Bronchial epithelial cell (primary cell): ENCODE measurements at regions not wholly inside any gene's neighbourhood (a gene's known extent, or its start where the extent isn't known, plus 50 kb on each side); places are given as distances from the start of the nearest gene placed in this dataset.

Experiments used
- DNase-seq: peaks from one replicate; pipeline ENCODE4 v3.0.0-alpha.2; 2010; ENCODE audit warnings: low read depth
- FAIRE-seq: peaks from 2 replicates; lab custom pipeline; 2011; peaks lifted over from hg19 to GRCh38; lab: Jason Lieb, UNC
- H3K27me3 ChIP-seq: 2 replicates; pipeline ENCODE4 v1.5.1; 2011; ENCODE audit warnings: low read length; ENCODE audit not compliant: control insufficient read depth, insufficient read depth
- H3K36me3 ChIP-seq: 2 replicates; pipeline ENCODE4 v1.5.1; 2011; ENCODE audit warnings: low read length; ENCODE audit not compliant: control insufficient read depth, insufficient read depth
- H3K4me3 ChIP-seq: 2 replicates; pipeline ENCODE4 v1.5.1; 2011; ENCODE audit warnings: mild to moderate bottlenecking, low read depth, low read length, control low read depth
- TF ChIP-seq, protein P1 (sequence below): IDR thresholded peaks from 2 replicates; pipeline ENCODE4 v1.5.1; 2011; ENCODE audit warnings: mild to moderate bottlenecking, moderate library complexity, low read length, control low read depth, inconsistent platforms; ENCODE audit not compliant: insufficient read depth, severe bottlenecking

DNA sequence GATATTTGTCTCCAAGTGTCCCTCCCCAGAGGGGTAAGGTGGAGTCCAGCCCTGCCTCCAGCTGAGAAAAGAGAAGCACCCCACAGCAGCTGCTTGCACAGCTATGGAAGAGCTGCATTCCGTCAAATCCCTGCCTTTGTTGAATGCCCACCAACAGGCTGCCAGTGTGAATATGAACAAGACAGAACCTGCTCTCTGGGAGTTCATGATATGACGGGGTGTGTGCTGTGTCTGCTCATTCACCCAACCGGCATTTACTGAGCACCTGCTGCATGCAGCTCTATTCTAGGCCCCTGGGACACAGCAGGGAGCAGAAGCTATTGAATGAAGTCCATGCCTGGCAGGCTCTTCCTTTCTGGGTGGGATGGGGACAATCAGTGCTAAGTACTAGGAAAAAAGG lies 238.8 kb downstream of the GADD45G start:
- FAIRE-seq (no peak), DNase-seq (peak; percentile 33)
- Histone ChIP-seq H3K36me3 (no peaks in the 10 kb centered on the region), H3K27me3 (no peaks in the 10 kb centered on the region), H3K4me3 (no peak overlapping the region)
- TF ChIP-seq, protein P1, sequence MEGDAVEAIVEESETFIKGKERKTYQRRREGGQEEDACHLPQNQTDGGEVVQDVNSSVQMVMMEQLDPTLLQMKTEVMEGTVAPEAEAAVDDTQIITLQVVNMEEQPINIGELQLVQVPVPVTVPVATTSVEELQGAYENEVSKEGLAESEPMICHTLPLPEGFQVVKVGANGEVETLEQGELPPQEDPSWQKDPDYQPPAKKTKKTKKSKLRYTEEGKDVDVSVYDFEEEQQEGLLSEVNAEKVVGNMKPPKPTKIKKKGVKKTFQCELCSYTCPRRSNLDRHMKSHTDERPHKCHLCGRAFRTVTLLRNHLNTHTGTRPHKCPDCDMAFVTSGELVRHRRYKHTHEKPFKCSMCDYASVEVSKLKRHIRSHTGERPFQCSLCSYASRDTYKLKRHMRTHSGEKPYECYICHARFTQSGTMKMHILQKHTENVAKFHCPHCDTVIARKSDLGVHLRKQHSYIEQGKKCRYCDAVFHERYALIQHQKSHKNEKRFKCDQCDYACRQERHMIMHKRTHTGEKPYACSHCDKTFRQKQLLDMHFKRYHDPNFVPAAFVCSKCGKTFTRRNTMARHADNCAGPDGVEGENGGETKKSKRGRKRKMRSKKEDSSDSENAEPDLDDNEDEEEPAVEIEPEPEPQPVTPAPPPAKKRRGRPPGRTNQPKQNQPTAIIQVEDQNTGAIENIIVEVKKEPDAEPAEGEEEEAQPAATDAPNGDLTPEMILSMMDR: no peak

DNA sequence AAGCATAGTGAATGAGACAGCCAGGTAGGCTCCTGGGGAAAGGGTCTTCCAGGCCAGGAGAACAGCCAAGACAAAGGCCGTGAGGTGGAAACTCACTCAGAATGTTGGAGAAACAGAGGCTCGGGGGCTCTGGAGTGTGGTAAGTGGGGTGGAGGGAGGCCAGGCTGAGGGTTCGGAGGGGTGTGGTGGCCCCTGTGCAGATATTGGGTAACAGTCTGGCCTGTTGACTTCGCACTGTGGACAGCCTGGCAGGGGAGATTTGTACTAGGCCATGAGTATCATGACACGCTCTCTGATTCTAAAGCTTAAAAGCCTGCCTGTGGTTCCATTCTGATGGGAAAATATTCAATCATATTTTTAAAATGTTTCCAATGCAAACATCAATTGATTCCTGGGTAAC lies 239.3 kb downstream of the GADD45G start:
- FAIRE-seq (no peak), DNase-seq (no peak)
- Histone ChIP-seq H3K4me3 (no peak overlapping the region), H3K27me3 (no peaks in the 10 kb centered on the region), H3K36me3 (no peaks in the 10 kb centered on the region)
- TF ChIP-seq, protein P1: no peak

DNA sequence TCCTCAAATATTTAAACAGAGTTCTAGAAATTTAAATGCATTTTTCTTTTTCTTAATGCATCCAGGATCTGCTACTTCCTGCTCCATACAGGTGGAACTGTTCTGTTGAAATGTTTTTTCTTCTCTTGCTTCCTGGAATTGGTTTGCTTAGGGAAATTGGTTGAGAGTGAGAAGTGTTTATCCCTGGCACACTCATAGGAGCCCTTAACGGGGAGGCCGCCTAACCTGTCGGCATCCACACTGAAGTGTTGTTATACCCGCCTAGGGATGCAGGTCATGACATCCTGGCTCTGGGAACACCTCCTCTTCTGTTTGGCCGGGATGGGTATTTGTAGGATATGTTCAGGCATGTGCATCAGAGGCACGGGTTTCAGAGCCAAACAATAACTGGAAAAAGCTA lies 239.7 kb downstream of the GADD45G start:
- Histone ChIP-seq H3K27me3 (no peaks in the 10 kb centered on the region), H3K36me3 (no peaks in the 10 kb centered on the region), H3K4me3 (no peak overlapping the region)
- no peak for FAIRE-seq
- TF ChIP-seq, protein P1: no peak
- DNase-seq: peak; percentile 12

DNA sequence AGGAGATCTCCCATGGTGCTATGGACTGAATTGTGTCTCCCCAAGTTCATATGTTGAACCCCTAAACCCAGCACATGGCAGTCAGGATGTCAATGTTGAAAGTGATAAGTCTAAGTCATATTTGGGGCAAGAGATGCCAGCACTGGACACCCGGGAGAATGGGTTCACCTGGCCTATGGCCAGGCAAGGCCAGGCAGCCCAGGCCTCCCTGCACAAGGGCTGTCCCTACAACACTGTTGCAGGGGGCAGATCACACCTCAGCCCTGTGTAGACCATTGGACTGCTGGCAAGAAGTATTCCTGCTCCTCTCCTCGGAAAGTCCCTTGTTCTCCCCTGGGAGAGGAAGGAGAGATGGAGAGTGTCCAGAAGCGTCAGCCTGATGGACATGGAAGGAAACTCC lies 240.5 kb downstream of the GADD45G start:
- no peak overlapping the region for H3K4me3 ChIP-seq
- DNase-seq (no peak), FAIRE-seq (no peak)
- H3K27me3 ChIP-seq: no peaks in the 10 kb centered on the region
- no peaks in the 10 kb centered on the region for H3K36me3 ChIP-seq
- TF ChIP-seq, protein P1: no peak

DNA sequence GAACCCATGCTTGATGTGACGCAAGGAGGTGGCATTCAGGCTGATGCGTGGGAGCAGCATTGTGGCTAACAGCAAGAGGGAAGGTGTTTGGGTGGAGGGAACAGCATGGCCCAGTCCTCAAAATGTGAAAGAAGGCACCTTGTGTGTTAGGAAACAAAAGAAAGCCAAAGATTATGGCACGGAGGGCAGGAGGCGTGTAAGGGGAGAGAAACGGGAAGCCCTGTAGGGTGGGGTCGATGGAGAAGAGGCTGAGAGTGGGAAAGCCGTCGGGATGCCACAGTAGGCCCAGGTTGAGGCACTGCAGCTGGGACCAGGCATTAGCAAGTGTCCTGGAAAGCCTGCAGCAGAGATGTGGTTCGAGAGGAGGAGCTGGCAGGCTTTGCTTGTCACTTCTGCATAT lies 241.1 kb downstream of the GADD45G start:
- Histone ChIP-seq H3K36me3 (no peaks in the 10 kb centered on the region), H3K4me3 (no peak overlapping the region), H3K27me3 (no peaks in the 10 kb centered on the region)
- FAIRE-seq (no peak), DNase-seq (no peak)
- TF ChIP-seq, protein P1: no peak
